Putamen (tissue), 1 donor: ENCODE measurements at regions not wholly inside any gene's neighbourhood (a gene's known extent, or its start where the extent isn't known, plus 50 kb on each side); places are given as distances from the start of the nearest gene placed in this dataset.

ENCODE experiments used
- DNase-seq: peaks from one replicate; pipeline ENCODE4 v3.0.0-alpha.2; 2016; ENCODE audit warnings: low spot score

- DNase-seq, result no peak
These were observed 295.3 kb upstream of the SULF2 start for GRCh38 chr20:48080583-48080982.

GRCh38 chr20:48079028-48079427 lies 293.7 kb upstream of the SULF2 start:
- DNase-seq, result no peak

DNA sequence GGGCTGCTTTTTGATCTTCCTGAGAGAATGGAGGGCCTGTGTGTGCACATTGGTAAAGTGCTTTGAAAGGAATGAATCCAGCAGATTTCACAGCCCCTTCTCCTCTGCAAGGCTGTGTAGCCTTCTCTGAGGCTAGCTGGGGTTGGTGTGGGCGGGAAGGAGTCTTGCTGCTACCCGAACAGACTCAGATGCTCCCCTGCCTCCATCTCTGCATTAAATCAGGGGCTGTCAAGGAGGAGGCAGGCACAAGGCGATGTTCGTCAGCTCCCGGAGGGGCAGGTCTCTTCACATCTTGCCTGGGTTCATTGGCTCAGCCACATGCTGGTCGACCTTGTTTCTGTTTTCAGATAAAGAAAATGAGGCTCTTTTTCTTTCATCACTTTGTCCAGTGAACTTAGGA lies 291.5 kb upstream of the SULF2 start:
- DNase-seq, result no peak

DNA sequence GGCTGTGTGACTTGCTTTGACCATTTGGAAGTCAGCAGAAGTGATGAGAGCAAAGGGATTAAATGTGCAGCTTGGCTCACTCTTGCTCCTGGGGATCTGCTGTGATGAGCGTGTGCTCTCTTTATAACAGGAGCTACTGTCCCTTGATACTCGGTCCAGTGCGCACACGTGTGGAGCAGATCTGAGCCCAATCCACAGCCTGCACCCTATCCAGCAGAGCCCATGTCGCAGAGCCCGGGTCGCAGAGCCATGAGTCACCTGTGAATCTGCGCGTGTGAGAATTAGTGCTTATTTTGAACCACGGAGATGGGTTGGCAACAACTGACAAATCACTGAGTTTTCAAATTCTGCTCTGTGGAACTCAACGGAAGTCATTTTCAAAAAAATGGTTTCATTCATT lies 291.0 kb upstream of the SULF2 start:
- DNase-seq, result no peak

GRCh38 chr20:48075591-48076174 lies 290.4 kb upstream of the SULF2 start:
- DNase-seq, result no peak

DNA sequence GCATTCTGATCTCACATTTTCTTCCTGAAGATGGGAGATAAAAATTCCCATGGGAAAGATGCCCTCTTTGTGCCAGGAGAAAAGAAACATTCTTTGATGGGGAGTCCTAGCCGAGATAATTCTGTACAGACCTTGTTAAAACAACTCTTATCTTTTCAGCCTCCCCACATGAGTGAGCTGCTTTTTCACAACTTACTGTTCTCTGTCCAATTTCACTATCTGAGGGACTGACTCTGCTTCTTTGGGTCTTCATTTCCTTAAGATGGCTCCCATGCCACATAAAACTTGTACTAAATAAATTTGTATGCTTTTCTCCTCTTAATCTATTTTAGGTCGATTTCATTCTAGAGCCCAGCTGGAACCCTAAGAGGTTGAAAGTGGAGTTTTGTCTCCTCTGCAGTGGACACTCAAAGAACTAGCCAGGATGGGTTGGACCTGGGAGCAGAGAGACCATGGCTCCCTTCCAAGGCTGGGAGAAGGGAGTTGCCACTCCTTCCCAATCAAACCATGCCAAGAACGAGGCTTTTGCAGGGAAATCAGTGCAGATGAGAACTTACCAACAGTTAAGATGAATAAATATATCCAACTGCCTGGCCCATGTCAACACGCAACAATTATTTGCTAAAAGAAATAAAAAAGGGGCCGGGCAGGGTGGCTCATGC lies 285.8 kb upstream of the SULF2 start:
- DNase-seq, result no peak

- no peak for DNase-seq
These were observed 284.3 kb upstream of the SULF2 start for GRCh38 chr20:48069596-48069995.

DNA sequence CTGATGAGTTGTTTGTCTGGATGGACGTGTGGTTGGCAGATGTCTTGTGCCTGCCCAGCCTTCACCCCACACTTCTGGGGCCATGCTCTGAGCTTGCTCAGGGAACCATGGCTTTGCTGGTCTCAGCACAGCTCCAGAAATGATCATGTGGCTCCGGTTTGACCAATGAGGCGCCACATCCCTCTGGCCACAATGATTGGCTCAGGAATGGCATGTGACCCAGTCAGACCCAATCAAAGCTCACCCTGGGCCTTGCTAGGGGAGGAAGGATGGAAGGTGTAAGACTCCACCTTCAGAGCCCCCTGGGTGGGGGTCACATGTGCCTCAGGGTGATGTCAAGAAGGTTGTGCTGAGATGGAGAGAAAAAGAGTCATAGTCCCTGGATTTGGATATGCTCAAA lies 281.6 kb upstream of the SULF2 start:
- DNase-seq, result no peak

DNA sequence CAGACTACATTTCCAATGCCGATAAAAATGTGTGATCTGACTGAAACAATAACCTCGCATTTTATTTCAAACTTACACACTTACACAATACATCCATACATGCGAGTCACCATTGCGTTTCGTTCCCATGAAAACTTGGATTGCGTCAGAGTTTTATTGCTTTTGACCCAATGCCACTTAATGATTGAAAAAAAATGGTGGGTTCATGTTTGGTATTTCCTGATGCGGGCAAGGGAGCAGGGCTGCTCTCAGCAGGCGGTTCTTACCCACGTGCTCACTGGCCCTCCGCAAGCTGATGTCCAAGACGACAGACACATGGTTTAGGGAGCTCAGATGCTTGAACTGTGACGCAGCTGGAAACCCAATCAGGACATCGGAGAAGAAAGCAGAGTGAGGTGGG lies 281.0 kb upstream of the SULF2 start:
- DNase-seq, result no peak

DNA sequence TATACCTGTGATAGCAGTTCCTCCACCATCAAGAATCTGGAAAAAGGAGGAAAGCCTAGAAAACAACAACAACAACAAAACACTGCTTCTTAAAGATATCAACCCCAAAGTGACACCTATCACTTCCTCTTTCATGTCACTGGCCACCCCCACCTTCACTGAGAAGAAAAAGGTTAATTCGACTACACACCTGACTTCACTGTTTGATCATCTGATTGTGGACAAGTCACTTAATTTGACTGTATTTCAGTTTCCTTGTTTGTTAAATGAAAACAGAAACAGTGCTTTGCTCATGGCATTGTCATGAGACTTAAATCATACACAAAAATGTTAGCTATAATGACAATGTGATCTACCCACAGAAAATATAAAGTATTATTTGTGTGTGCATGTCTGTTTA lies 280.6 kb upstream of the SULF2 start:
- DNase-seq, result no peak

DNA sequence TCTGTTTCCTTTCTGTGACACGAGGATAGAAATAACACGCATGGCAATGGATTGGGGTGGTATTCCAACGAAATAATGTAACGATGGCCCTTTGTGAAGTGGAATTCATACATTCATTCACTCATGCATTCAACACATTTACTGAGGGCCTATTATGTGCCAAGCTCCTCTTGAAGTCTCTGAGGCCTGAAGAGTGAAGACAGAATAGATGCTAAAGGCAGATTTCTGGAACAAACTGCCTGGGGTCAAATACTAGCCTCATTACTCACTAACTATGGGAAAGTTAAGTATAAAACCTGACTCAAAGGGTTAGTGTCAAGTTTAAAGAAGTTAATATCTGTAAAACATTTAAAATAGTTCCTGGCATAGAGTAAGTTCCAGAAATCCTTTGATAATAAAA lies 279.6 kb upstream of the SULF2 start:
- no peak for DNase-seq

GRCh38 chr20:48060841-48061720 lies 275.8 kb upstream of the SULF2 start:
- DNase-seq, result no peak

GRCh38 chr20:48058611-48059559 lies 273.6 kb upstream of the SULF2 start:
- no peak for DNase-seq

DNA sequence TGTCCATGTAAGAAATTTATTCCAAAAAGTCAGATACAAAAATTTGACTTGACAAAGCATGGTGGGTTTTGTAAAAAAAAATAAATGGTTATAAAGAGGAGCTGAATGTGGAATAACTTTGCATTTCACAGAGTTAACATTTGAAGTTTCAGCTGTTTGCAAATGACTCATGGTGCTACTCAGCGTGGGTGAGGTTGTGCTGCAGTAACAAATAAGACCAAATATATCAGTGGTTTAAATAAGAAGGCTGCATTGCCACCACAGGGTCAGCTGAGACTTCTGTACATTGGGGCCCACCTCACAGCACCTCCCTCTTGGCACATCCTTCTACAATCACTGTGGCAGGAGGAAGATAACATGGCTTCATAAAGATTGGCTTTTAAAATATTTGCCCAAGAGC lies 272.5 kb upstream of the SULF2 start:
- no peak for DNase-seq

DNA sequence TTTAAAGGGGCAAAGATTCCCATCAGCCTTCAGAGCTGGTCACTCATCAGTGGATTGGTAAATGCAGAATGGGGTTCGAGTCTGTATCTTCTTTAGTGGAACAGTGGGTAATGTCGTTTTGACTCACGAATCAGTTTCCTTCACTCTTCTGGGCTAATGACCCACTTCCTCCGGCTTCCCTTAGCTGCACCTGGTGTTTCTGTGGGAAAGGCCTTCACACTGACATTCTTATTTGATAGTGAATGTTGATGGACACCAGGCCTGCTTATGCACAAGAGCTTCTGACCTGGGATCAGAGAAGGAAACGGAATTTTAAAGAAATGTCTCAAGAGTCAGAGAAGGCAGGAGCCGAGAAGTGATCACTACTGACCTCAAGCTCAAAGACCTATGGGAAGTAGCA lies 272.0 kb upstream of the SULF2 start:
- no peak for DNase-seq

- no peak for DNase-seq
These were observed 270.9 kb upstream of the SULF2 start for GRCh38 chr20:48056218-48056617.

- no peak for DNase-seq
These were observed 268.8 kb upstream of the SULF2 start for GRCh38 chr20:48054051-48054450.

- no peak for DNase-seq
These were observed 267.2 kb upstream of the SULF2 start for GRCh38 chr20:48052475-48052835.

DNA sequence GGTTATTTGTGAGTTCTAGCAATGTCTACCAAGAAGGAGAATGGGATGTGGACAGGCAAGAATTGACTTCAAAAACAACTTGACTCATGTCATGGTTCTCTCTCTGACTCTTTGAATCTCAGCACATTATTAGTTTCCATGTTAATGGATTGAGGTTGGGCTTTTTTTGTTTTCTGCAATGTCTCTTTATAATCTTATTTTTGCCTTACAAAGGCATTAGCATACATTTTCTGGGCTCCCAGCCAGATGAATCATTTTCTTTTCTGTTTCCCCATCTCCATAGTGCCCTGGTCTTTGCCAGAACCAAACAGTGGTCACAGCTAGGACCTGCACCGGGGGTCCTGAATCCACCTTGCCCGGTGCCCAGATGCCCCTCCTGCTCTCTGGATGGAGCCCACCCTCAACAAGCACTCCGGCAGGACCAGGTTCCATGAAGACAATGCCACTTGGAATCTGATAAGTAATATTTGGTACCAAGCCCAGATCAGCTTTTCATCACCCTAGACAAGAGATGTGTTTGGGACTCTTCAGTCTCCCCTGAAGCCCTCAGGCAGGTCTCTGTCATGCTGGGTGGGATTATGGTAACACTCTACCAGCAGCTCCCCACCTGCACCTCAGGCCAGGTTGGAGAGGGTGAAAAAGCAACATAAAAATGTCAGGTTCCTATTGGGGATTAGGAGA lies 266.7 kb upstream of the SULF2 start:
- no peak for DNase-seq

DNA sequence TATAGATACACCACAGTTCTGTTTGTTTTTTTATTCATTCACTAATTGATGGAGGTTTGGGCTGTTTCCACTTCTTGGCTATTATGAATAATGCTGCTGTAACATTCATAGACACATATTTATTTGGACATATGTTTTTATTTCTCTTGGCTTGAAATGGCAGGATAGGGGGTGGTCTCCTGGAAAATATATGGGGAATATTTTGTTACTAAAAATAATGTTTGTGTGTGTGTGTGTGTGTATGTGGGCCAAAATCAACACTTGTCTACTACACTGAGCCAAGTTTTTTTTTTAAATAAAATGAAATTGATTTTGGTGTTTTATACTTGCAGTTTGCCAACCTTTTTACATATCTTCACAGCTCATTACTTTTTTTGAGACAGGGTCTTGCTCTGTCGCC lies 264.4 kb upstream of the SULF2 start:
- DNase-seq, result no peak

DNA sequence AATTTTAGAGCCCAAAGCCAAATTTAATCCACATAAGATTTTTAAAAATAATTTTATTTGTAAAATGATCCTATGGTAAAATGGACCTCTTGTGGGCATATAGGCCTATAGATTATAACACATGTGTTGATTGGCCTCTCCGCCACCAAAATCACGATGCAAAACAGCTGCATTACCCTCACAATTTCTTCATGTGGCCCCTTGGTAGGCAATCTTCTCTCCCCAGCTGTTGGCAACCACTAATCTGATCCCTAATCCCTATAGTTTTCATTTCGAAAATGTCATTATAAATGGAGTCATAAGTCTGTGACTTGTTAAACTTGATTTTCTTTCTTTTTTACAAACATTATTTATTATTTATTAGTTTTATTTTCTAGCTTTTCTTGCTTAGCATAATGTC lies 263.9 kb upstream of the SULF2 start:
- no peak for DNase-seq

- no peak for DNase-seq
These were observed 262.2 kb upstream of the SULF2 start for GRCh38 chr20:48047447-48047846.
